GM12873 (cell line): ENCODE measurements at regions not wholly inside any gene's neighbourhood (a gene's known extent, or its start where the extent isn't known, plus 50 kb on each side); places are given as distances from the start of the nearest gene placed in this dataset.

Experiments used
- CTCF ChIP-seq: IDR thresholded peaks from 2 replicates; pipeline ENCODE4 v1.5.1; 2012; ENCODE audit warnings: low read depth, mild to moderate bottlenecking, moderate library complexity, low read length, control low read depth; ENCODE audit not compliant: insufficient read depth; ENCODE audit errors: missing control alignments

GRCh38 chr5:32501071-32502002 lies 56.8 kb upstream of the ZFR start:
- no peak for TF ChIP-seq CTCF

DNA sequence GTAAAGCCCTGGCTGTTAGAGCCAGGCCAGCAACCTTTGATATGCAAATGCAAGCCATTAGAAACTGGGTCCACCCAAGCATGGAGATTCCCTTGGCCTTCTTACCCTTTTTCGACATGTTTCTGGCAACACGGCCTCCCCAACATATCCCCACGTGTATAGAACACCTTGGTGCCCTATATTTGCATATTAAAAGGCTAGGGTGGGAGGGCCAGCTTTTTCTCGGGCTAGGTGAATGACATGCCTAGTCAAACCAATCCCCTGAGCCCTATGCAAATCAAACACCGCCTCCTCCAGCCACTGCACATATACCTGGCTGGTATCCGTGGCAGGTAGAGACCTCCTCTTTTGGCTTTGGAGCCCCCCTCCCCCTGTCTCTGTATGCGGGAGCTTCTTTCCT lies 55.6 kb upstream of the ZFR start:
- TF ChIP-seq CTCF = no peak

DNA sequence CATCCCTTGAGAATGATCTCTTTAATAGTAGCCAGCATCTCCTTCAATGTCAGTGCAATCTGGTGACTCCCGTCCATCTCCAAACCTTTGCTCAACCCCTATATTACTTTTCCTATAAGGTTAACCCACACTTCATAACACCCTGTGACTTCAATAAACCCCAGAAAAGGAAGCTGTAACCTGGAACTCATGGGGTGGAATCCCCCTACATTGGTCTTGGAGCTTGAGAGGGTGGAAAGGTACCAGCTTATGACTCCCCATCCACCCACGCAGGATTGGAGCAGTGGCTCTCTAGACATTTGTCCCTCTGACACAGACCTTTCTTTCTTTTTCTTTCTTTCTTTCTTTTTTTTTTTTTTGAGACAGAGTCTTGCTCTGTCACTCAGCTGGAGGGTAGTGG lies 54.7 kb upstream of the ZFR start:
- TF ChIP-seq CTCF = no peak

GRCh38 chr5:32498484-32498883 lies 53.9 kb upstream of the ZFR start:
- no peak for TF ChIP-seq CTCF

DNA sequence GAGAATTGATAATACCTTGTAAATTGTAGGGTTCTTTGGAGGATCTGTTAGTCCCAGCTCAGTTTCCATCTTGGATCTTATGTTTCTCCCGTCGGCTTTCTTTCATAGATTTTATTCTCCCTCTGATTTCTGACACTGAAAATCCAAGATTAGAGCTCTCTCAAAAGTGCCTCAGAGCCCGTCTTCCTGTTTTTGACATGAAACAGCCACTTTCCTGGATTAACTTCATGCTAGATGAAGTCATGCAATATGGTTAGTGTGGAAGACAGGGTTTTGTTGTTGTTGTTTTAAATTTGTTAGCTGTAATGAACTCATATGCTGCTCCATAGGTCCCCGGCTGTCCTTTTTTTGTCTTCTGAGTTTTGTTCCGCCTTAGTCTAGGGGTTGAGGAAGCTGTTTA lies 51.6 kb upstream of the ZFR start:
- TF ChIP-seq CTCF = no peak

DNA sequence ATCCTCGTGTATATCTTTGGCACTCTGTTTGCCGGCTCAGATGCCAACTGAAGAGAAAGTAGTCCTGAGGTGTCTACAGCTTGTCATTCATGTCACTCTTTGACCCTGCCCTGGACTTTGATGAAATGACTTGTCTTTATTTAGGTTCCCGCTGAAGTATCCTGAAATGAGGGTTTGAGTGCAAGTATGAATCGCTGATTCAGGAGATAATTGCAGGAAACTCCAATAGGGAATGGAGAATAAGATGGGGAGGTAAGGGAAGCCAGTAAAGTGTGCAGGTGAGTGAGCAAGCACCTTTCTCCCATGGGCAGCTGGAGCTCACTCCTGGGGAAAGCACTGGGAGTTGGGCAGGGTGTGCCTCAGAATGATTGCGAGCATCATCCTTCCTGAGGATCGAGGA lies 50.3 kb upstream of the ZFR start:
- no peak for TF ChIP-seq CTCF
